Stimulated activated CD4-positive, alpha-beta T cell treated with anti-CD3 and anti-CD28 coated beads, Interleukin-15, amount 100 ng/mL, for 1 hour (primary cell): ENCODE measurements at regions not wholly inside any gene's neighbourhood (a gene's known extent, or its start where the extent isn't known, plus 50 kb on each side); places are given as distances from the start of the nearest gene placed in this dataset.
"Not testable (repeated sequence)": the region's sequence is repeated elsewhere in the genome, so short reads cannot be mapped to it uniquely, and the experiment has no call there.

Experiments used
- DNase-seq, 2 donors: peaks; one replicate each; pipeline ENCODE4 v3.0.0-alpha.2; 2020; ENCODE audit warnings: low read depth in 1 of 2, low spot score in 1 of 2

- DNase-seq: no peak
Observed at GRCh38 chr11:69572233-69572860, 68.6 kb upstream of the CCND1 start.

- no peak for DNase-seq
Observed at GRCh38 chr11:69572861-69573260, 68.1 kb upstream of the CCND1 start.

GRCh38 chr11:69573761-69574607, 67.0 kb upstream of the CCND1 start:
- DNase-seq: no peak

GRCh38 chr11:69574608-69575255, 66.2 kb upstream of the CCND1 start:
- no peak for DNase-seq

- DNase-seq: no peak
Observed at GRCh38 chr11:69575296-69576068, 65.5 kb upstream of the CCND1 start.

- no peak for DNase-seq
Observed at GRCh38 chr11:69576069-69576782, 64.7 kb upstream of the CCND1 start.

GRCh38 chr11:69578167-69578566, 62.8 kb upstream of the CCND1 start:
- DNase-seq: no peak

GRCh38 chr11:69580529-69580928, 60.4 kb upstream of the CCND1 start:
- no peak for DNase-seq

GRCh38 chr11:69582756-69583467, 58.0 kb upstream of the CCND1 start:
- DNase-seq: no peak

- DNase-seq: no peak
Observed at GRCh38 chr11:69584160-69584559, 56.8 kb upstream of the CCND1 start.

- DNase-seq: no peak
Observed at GRCh38 chr11:69585385-69585784, 55.6 kb upstream of the CCND1 start.

GRCh38 chr11:69587454-69588090, 53.4 kb upstream of the CCND1 start:
- no peak for DNase-seq

GRCh38 chr11:69588270-69588669, 52.7 kb upstream of the CCND1 start:
- DNase-seq: no peak

- not testable (repeated sequence) for DNase-seq
Observed at GRCh38 chr11:69590088-69590487, 50.9 kb upstream of the CCND1 start.
